ENCODE measurements at regions not wholly inside any gene's neighbourhood (a gene's known extent, or its start where the extent isn't known, plus 50 kb on each side); places are given as distances from the start of the nearest gene placed in this dataset.
"Not testable (repeated sequence)": the region's sequence is repeated elsewhere in the genome, so short reads cannot be mapped to it uniquely, and the experiment has no call there.

DNA sequence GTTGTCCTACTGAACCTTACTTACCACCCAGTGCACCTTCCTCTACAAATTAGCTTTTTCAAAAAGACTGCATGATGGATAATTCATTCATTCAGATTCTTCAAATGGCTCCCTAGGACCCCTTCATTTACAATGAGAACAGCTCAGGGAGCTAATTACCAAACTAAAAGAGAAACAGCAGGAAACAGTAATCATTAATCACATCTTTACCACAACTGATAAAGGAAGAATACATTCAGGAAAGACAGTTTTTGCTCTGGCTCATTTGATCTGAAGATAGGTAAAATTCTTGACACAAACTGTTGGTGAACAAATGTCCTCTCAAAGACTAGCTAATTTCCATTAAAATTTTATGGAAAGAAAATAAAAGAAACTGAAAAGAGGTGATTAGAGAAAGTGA lies 1652.7 kb upstream of the LRRTM3 start:
- in situ Hi-C loops (cut with MboI; ENCODE audit: low sequenced_read_pairs, unreplicated experiment): no loop called here

DNA sequence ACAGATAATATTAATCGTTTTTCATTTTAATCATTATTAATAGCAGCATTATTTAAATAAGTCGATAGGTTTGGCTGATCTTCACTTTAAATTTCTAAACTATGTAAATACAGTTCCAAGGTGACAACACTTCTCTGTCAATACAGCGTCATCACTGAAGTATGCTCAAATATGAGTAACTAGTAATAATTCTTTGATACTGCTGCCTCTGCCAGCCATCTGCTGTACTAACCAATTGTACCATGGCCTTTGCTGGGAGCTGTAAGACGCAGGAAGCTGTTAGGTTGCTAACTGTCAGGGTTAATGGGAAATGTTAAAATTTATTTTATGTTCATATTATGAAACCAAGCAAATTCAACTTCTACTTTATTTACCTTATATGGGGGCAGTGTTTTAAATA lies 1650.5 kb upstream of the LRRTM3 start:
- in situ Hi-C loops (cut with MboI; ENCODE audit: low sequenced_read_pairs, unreplicated experiment): no loop called here
- DNase-seq (ENCODE audit: low spot score): no peak
- no peak for TF ChIP-seq CTCF (IDR thresholded peaks at IDR 0.05; ENCODE audit: borderline replicate concordance, control extremely low read depth, extremely low read depth, insufficient read depth, missing control alignments)

More for the DNA sequence above, 1652.7 kb upstream of the LRRTM3 start:
- no peak for TF ChIP-seq CTCF (IDR thresholded peaks at IDR 0.05; ENCODE audit: borderline replicate concordance, control extremely low read depth, extremely low read depth, insufficient read depth, missing control alignments)
- no peak for DNase-seq (ENCODE audit: low spot score)

DNA sequence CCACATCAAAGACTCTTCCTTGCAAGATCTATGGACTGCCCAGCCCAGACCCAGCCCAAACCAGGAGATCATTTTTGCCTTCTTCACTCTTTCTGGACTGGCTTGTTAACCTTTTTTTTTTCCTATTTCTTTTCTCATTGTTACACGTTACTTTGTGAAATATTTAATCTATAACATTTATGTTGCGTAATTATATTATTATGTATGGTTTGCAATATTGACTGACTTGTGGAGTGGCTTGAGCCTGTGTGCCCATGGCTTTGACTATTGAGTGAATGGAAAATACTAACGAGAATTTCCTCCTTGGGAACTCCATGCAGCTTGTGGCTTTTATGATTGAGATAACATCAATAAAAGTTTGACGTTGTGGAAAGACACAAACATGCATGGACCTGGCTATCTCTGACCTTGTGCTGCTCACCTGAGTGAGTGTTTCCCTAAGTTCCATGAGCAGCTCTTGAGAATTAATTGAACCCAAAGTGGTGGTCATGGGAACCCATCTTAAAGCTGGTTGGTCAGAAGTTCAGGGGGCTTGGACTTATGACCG lies 1641.3 kb upstream of the LRRTM3 start:
- no peak for TF ChIP-seq CTCF (IDR thresholded peaks at IDR 0.05; ENCODE audit: borderline replicate concordance, control extremely low read depth, extremely low read depth, insufficient read depth, missing control alignments)
- DNase-seq (ENCODE audit: low spot score): no peak
- in situ Hi-C loops (cut with MboI; ENCODE audit: low sequenced_read_pairs, unreplicated experiment): no loop called here

DNA sequence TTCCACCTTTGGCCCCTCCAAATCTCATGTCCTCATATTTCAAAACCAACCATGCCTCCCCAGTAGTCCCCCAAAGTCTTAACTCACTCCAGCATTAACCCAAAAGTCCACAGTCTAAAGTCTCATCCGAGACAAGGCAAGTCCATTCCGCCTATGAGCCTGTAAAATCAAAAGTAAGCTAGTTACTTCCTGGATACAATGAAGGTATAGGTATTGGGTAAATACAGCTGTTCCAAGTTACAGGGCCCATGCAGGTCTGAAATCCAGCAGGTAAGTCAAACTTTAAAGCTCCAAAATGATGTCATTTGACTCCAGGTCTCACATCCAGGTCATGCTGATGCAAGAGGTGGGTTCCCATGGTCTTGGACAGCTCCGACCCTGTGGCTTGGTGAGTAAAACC lies 1640.1 kb upstream of the LRRTM3 start:
- in situ Hi-C loops (cut with MboI; ENCODE audit: low sequenced_read_pairs, unreplicated experiment); DNase-seq (ENCODE audit: low spot score): not testable (repeated sequence)

- in situ Hi-C loops (cut with MboI; ENCODE audit: low sequenced_read_pairs, unreplicated experiment): no loop called here
- no peak for TF ChIP-seq CTCF (IDR thresholded peaks at IDR 0.05; ENCODE audit: borderline replicate concordance, control extremely low read depth, extremely low read depth, insufficient read depth, missing control alignments)
- no peak for DNase-seq (ENCODE audit: low spot score)
Measured at GRCh38 chr10:65291286-65291685, 1634.5 kb upstream of the LRRTM3 start.

GRCh38 chr10:65292551-65292950 lies 1633.3 kb upstream of the LRRTM3 start:
- in situ Hi-C loops (cut with MboI; ENCODE audit: low sequenced_read_pairs, unreplicated experiment): no loop called here
- TF ChIP-seq CTCF (IDR thresholded peaks at IDR 0.05; ENCODE audit: borderline replicate concordance, control extremely low read depth, extremely low read depth, insufficient read depth, missing control alignments): no peak
- no peak for DNase-seq (ENCODE audit: low spot score)

DNA sequence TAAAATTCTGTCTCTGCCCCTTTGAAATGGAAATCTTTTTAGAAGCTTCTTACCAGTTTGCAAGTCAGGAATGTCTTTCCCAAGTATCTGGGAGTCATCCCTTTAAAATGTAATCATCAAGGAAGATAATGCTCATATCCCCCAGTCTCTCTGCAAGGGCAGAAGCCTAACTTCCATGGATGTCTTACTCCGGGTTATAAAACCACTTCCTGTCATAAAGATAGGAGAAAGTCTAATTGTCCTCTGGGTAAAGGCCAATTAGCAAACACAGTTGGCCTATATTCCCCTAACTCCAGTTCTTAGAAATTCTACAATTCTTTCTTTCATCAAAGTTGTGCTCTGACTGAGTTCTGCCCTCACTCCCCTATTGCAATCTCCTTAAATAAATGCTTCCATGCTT lies 1631.5 kb upstream of the LRRTM3 start:
- in situ Hi-C loops (cut with MboI; ENCODE audit: low sequenced_read_pairs, unreplicated experiment): no loop called here
- DNase-seq (ENCODE audit: low spot score): no peak
- TF ChIP-seq CTCF (IDR thresholded peaks at IDR 0.05; ENCODE audit: borderline replicate concordance, control extremely low read depth, extremely low read depth, insufficient read depth, missing control alignments): no peak

All from GM13976 (cell line).